PC-9 (cell line): ENCODE measurements at regions not wholly inside any gene's neighbourhood (a gene's known extent, or its start where the extent isn't known, plus 50 kb on each side); places are given as distances from the start of the nearest gene placed in this dataset.

Source experiments
- CTCF ChIP-seq: fragments of 200-600 bp; sonication (generic); conservative IDR thresholded peaks from 2 replicates; pipeline ENCODE4 v1.6.1; 2017; ENCODE audit warnings: mixed run types, antibody characterized with exemption, mild to moderate bottlenecking, moderate library complexity
- EZH2 ChIP-seq: fragments of 200-600 bp; sonication (generic); IDR thresholded peaks from 2 replicates; pipeline ENCODE4 v1.8.0; 2017; ENCODE audit warnings: antibody characterized with exemption, low read depth

- TF ChIP-seq CTCF (no peak), EZH2 (no peak)
Measured at GRCh38 chr21:20943561-20943997, 54.6 kb upstream of the NCAM2 start.
